ENCODE measurements at regions not wholly inside any gene's neighbourhood (a gene's known extent, or its start where the extent isn't known, plus 50 kb on each side); places are given as distances from the start of the nearest gene placed in this dataset.
"Not testable (repeated sequence)": the region's sequence is repeated elsewhere in the genome, so short reads cannot be mapped to it uniquely, and the experiment has no call there.

GRCh38 chr17:20917610-20918306, 125.1 kb downstream of the USP22 start:
- not testable (repeated sequence) for DNase-seq

GRCh38 chr17:20920095-20920814, 122.6 kb downstream of the USP22 start:
- no peak for DNase-seq

GRCh38 chr17:20920815-20921199, 122.0 kb downstream of the USP22 start:
- no peak for DNase-seq

- DNase-seq, result no peak
Observed at GRCh38 chr17:20922128-20922670, 120.6 kb downstream of the USP22 start.

- no peak for DNase-seq
Observed at GRCh38 chr17:20924306-20924705, 118.5 kb downstream of the USP22 start.

- DNase-seq, result no peak
Observed at GRCh38 chr17:20925091-20925490, 117.7 kb downstream of the USP22 start.

GRCh38 chr17:20925954-20926353, 116.9 kb downstream of the USP22 start:
- no peak for DNase-seq

GRCh38 chr17:20926532-20926931, 116.3 kb downstream of the USP22 start:
- DNase-seq, result no peak

GRCh38 chr17:20927308-20927977, 115.4 kb downstream of the USP22 start:
- no peak for DNase-seq

GRCh38 chr17:20929334-20929733, 113.5 kb downstream of the USP22 start:
- no peak for DNase-seq

- DNase-seq, result no peak
Observed at GRCh38 chr17:20930081-20930760, 112.6 kb downstream of the USP22 start.

- not testable (repeated sequence) for DNase-seq
Observed at GRCh38 chr17:20933040-20933439, 109.8 kb downstream of the USP22 start.

GRCh38 chr17:20934288-20934687, 108.5 kb downstream of the USP22 start:
- no peak for DNase-seq

- DNase-seq, result no peak
Observed at GRCh38 chr17:20935740-20936139, 107.1 kb downstream of the USP22 start.

GRCh38 chr17:20938244-20938643, 104.6 kb downstream of the USP22 start:
- no peak for DNase-seq

- no peak for DNase-seq
Observed at GRCh38 chr17:20938988-20939615, 103.7 kb downstream of the USP22 start.

- no peak for DNase-seq
Observed at GRCh38 chr17:20941872-20942271, 100.9 kb downstream of the USP22 start.

- DNase-seq, result no peak
Observed at GRCh38 chr17:20944014-20944865, 98.6 kb downstream of the USP22 start.

GRCh38 chr17:20947708-20948107, 95.1 kb downstream of the USP22 start:
- not testable (repeated sequence) for DNase-seq

GRCh38 chr17:20948984-20949777, 93.6 kb downstream of the USP22 start:
- DNase-seq, result no peak
